Nephron (organoid): ENCODE measurements at regions not wholly inside any gene's neighbourhood (a gene's known extent, or its start where the extent isn't known, plus 50 kb on each side); places are given as distances from the start of the nearest gene placed in this dataset.

Experiments
- H3K27ac Mint-ChIP-seq, 3 experiments: 2 replicates each; pipeline ENCODE4 v1.8.0; 2020; ENCODE audit warnings: mixed read lengths in 3 of 3, mild to moderate bottlenecking in 2 of 3, moderate library complexity in 1 of 3
- H3K27me3 Mint-ChIP-seq: 2 replicates; pipeline ENCODE4 v1.8.0; 2021; ENCODE audit warnings: low read depth, mild to moderate bottlenecking, moderate library complexity, mixed read lengths
- H3K36me3 Mint-ChIP-seq: 2 replicates; pipeline ENCODE4 v1.8.0; 2020; ENCODE audit warnings: low read depth, mixed read lengths
- H3K4me1 Mint-ChIP-seq: 2 replicates; pipeline ENCODE4 v1.8.0; 2020; ENCODE audit warnings: mixed read lengths
- H3K4me3 Mint-ChIP-seq, 3 experiments: 2 replicates each; pipeline ENCODE4 v1.8.0; 2020; ENCODE audit warnings: mild to moderate bottlenecking in 3 of 3, mixed read lengths in 3 of 3, moderate library complexity in 2 of 3
- H3K9me3 Mint-ChIP-seq: 2 replicates; pipeline ENCODE4 v1.8.0; 2020; ENCODE audit warnings: mixed read lengths
- TF ChIP-seq, protein P1 (sequence below), 3 experiments: fragments of 200-600 bp; sonication (generic); IDR thresholded peaks; one replicate each; pipeline ENCODE4 v1.5.0; 2021; ENCODE audit warnings: antibody characterized with exemption in 3 of 3; ENCODE audit not compliant: unreplicated experiment in 3 of 3

DNA sequence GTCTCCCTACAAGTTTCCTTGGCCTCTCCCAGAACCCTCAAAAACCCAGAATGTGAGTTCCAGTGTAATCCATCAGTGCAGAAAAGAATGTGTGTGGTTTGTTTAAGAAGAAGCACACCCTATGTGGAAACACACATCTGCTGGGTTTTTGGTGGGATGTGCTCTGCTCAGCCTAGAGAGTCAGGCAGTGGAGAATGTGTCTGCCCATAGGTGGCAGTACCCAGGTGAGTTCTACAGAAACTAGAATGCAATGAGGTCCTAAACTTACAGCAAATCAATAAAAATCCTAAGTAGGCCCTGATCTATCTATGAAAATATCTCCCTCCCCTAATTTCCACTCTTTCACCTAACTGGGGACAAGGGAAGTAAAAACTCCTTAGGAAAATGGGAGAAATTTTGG, 437.3 kb downstream of the DHX35 start:
- no peak overlapping the region for H3K4me3 Mint-ChIP-seq
- H3K4me1 Mint-ChIP-seq = peaks cover 13% of the 10 kb centered on the region
- H3K9me3 Mint-ChIP-seq = no peaks in the 10 kb centered on the region
- no peak overlapping the region for H3K27ac Mint-ChIP-seq
- TF ChIP-seq, protein P1, sequence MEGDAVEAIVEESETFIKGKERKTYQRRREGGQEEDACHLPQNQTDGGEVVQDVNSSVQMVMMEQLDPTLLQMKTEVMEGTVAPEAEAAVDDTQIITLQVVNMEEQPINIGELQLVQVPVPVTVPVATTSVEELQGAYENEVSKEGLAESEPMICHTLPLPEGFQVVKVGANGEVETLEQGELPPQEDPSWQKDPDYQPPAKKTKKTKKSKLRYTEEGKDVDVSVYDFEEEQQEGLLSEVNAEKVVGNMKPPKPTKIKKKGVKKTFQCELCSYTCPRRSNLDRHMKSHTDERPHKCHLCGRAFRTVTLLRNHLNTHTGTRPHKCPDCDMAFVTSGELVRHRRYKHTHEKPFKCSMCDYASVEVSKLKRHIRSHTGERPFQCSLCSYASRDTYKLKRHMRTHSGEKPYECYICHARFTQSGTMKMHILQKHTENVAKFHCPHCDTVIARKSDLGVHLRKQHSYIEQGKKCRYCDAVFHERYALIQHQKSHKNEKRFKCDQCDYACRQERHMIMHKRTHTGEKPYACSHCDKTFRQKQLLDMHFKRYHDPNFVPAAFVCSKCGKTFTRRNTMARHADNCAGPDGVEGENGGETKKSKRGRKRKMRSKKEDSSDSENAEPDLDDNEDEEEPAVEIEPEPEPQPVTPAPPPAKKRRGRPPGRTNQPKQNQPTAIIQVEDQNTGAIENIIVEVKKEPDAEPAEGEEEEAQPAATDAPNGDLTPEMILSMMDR (IDR thresholded peaks at IDR 0.05; ENCODE audit: unreplicated experiment in 3 of 3) = no peak
- H3K27me3 Mint-ChIP-seq = peaks cover 4% of the 10 kb centered on the region
- H3K36me3 Mint-ChIP-seq = no peaks in the 10 kb centered on the region

DNA sequence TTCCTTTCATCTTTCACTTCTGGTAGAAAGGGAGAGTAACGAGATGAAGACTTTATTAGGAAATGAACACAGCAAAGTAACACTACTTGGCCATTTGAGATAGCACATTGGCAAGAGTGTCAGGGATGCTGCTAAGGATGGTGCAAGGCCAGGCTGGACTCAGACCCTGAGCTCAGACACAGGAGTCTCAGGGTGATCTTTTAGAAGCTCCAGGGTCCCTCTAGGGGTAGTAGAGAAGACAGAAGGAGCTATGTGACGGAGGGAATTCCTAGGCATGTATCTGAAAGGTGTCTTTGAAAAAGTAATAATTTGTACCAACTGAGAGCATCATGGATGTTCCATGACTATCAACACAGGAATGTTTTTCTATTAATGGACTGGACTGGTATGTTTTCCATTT, 436.5 kb downstream of the DHX35 start:
- H3K4me3 Mint-ChIP-seq = no peak overlapping the region
- H3K36me3 Mint-ChIP-seq = no peaks in the 10 kb centered on the region
- H3K4me1 Mint-ChIP-seq = peaks cover 13% of the 10 kb centered on the region
- no peak overlapping the region for H3K27ac Mint-ChIP-seq
- H3K27me3 Mint-ChIP-seq = peaks cover 4% of the 10 kb centered on the region
- no peaks in the 10 kb centered on the region for H3K9me3 Mint-ChIP-seq
- TF ChIP-seq, protein P1 (IDR thresholded peaks at IDR 0.05; ENCODE audit: unreplicated experiment in 3 of 3) = no peak

DNA sequence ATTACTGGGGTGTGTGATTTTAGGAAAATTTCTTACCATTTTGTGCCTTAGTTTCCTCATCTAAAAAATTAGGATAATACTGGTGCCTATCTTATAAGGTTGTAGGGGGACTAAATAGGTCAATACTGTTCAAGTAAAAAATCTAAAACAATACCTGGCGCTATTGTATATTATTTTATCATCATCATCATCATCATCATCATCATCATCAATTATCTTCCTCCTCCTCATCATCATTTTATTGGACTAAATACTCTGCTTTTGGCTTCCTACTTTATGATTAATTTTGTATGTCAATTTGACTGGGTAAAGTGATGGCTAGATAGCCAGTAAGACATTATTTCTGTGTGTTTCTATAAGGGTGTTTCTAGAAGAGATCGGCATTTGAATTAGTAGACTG, 435.5 kb downstream of the DHX35 start:
- TF ChIP-seq, protein P1 (IDR thresholded peaks at IDR 0.05; ENCODE audit: unreplicated experiment in 3 of 3) = no peak
- H3K4me1 Mint-ChIP-seq = peaks cover 13% of the 10 kb centered on the region
- no peak overlapping the region for H3K4me3 Mint-ChIP-seq
- H3K27me3 Mint-ChIP-seq = peaks cover 4% of the 10 kb centered on the region
- no peaks in the 10 kb centered on the region for H3K9me3 Mint-ChIP-seq
- H3K36me3 Mint-ChIP-seq = no peaks in the 10 kb centered on the region
- no peak overlapping the region for H3K27ac Mint-ChIP-seq

DNA sequence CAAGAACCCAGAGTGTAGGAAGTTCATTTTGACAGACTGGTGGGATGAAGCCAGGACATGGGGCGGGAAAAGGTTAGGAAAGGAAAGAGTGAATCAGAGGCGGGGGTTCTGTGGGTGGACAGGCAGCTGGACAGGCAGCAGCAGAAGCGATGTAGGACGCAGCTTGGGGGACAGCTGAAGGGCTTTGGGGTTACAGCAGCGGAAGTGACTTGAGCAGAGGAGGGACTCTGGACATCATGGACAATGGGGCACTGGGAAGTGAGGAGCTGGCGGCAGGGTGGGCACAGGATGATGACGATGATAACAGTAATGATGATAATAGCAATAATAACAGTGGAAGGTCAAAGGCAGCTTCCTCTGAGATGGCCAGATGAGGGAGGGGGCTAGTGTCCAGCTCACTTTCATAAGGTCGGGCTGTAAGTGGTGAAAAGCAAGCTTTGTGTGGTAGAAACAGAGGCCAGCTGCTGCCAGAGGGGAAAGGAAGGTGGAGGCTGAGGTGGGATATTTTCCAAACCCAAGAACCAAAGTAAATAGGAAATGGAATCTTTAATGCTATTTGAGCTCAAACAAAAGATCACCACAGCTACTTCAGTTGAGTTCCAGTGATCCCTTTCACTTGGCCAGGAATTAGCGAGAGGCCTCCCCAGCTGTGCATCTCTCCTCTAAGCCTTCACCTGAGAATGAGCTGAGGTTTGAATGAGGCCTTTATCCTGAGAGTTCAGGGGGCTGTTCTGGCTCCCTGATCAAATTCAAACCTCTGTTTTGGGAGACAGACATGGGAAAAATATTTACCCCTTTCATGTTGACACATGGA, 433.5 kb downstream of the DHX35 start:
- Mint-ChIP-seq H3K27ac (peak overlapping the region in 2 of 3 experiments; percentile 48 to 71), H3K36me3 (no peaks in the 10 kb centered on the region), H3K4me1 (peaks cover 7% of the 10 kb centered on the region), H3K27me3 (peaks cover 4% of the 10 kb centered on the region), H3K9me3 (no peaks in the 10 kb centered on the region), H3K4me3 (no peak overlapping the region)
- TF ChIP-seq, protein P1 (IDR thresholded peaks at IDR 0.05; ENCODE audit: unreplicated experiment in 3 of 3) = no peak

DNA sequence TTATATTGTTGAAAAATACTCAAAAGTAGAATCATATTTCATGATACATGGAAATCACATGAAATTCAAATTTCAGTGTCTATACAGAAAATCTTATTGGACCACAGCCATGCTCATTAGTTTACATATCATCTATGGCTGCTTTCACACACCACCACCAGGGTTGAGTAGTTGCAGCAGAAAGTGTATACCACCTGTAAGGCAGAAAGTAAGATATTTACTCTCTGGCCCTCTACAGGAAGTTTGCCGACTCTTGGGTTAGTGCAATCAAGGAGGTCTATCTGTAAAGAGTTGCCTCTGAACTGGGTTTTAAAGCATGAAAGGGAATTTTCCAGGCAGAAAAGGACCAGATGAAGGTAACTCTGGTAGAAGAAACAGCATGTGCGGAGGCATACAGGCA, 432.3 kb downstream of the DHX35 start:
- H3K9me3 Mint-ChIP-seq = no peaks in the 10 kb centered on the region
- peaks cover 7% of the 10 kb centered on the region for H3K4me1 Mint-ChIP-seq
- H3K27ac Mint-ChIP-seq = no peak overlapping the region
- no peak overlapping the region for H3K4me3 Mint-ChIP-seq
- no peaks in the 10 kb centered on the region for H3K36me3 Mint-ChIP-seq
- TF ChIP-seq, protein P1 (IDR thresholded peaks at IDR 0.05; ENCODE audit: unreplicated experiment in 3 of 3) = no peak
- H3K27me3 Mint-ChIP-seq = peaks cover 4% of the 10 kb centered on the region

DNA sequence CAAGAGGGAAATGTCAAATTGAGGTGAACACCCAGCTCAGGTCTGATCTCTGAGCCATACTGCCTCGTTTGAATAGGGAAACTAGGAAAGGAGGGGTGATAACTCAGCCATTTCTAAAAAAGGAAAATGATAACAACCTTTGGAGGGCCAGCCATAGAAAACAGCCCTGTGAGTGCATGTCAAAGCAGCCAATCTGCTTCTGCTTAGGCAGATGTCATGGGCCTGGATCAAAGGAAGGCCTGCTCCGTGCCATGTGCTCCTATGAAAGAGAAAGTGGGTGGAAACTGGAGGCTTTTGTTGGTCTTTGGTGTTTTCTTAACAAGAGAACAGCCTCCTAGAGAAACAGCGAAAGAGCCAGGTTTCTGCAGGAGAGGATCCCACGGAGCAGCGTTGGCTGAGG, 428.0 kb downstream of the DHX35 start:
- Mint-ChIP-seq H3K9me3 (no peaks in the 10 kb centered on the region), H3K36me3 (no peaks in the 10 kb centered on the region), H3K27me3 (no peaks in the 10 kb centered on the region), H3K27ac (no peak overlapping the region), H3K4me3 (no peak overlapping the region), H3K4me1 (peaks cover 1% of the 10 kb centered on the region)
- TF ChIP-seq, protein P1 (IDR thresholded peaks at IDR 0.05; ENCODE audit: unreplicated experiment in 3 of 3) = no peak
